Fibroblast of pulmonary artery (primary cell): ENCODE measurements at regions not wholly inside any gene's neighbourhood (a gene's known extent, or its start where the extent isn't known, plus 50 kb on each side); places are given as distances from the start of the nearest gene placed in this dataset.
"Not testable (repeated sequence)": the region's sequence is repeated elsewhere in the genome, so short reads cannot be mapped to it uniquely, and the experiment has no call there.

Experiments used
- DNase-seq: peaks from one replicate; pipeline ENCODE4 v3.0.0-alpha.2; 2010; ENCODE audit warnings: low read depth
- H3K4me3 ChIP-seq: replicated peaks from 2 replicates; pipeline ENCODE4 v1.5.1; 2011; ENCODE audit warnings: low read depth, mild to moderate bottlenecking, control low read depth, low read length, moderate library complexity
- TF ChIP-seq, protein P1 (sequence below): IDR thresholded peaks from 2 replicates; pipeline ENCODE4 v1.5.1; 2011; ENCODE audit warnings: mild to moderate bottlenecking, control low read depth, low read length, inconsistent platforms; ENCODE audit errors: missing control alignments

DNA sequence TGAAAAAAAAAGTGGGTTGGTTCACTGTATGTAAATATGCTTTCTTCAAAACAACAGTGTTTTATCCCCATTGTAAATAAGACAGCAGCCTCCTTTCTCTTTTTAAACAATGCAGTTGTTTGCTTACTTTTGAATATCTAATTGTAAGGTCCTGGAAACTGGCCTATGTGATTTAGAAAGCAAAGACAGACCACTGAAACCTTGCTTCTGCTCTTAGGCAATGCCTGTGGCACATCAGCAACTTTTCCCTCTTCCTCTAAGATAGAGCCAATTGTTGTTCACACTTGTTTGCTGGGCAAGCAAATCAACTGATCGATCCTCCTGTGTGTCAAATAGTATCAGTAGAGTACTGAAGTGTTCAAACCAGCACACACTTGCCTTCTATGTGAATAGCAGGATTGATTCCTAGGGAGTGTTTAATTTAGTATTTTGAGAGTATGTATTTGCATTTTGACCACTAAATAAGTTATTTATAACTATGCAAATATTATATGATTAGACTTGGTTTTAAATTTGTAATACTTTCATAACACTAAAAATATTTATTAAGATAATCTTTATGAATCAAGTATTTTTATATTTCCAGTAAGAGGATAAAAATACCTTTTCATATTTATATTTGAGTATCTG, 55.4 kb upstream of the GRPR start:
- H3K4me3 ChIP-seq: no peak overlapping the region
- no peak for DNase-seq
- TF ChIP-seq, protein P1, sequence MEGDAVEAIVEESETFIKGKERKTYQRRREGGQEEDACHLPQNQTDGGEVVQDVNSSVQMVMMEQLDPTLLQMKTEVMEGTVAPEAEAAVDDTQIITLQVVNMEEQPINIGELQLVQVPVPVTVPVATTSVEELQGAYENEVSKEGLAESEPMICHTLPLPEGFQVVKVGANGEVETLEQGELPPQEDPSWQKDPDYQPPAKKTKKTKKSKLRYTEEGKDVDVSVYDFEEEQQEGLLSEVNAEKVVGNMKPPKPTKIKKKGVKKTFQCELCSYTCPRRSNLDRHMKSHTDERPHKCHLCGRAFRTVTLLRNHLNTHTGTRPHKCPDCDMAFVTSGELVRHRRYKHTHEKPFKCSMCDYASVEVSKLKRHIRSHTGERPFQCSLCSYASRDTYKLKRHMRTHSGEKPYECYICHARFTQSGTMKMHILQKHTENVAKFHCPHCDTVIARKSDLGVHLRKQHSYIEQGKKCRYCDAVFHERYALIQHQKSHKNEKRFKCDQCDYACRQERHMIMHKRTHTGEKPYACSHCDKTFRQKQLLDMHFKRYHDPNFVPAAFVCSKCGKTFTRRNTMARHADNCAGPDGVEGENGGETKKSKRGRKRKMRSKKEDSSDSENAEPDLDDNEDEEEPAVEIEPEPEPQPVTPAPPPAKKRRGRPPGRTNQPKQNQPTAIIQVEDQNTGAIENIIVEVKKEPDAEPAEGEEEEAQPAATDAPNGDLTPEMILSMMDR: no peak

DNA sequence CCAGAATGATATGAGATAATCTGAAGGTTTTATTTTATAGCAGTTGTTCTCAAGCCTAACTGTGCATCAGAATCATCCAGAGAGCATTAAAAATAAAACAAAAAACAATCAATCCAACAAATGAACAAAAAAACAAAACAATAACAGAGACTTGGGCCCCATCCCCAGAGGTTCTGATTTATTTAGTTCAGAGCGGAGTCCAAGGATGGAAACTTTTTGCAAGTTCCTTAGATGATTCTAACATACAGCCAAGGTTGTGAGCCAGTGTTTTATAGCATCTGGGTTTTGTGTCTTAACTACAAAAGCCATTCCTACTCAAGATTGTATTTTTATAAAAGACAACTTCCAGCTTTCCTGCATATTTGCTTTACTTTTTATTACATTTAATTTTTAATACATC, 59.4 kb upstream of the GRPR start:
- TF ChIP-seq, protein P1: no peak
- DNase-seq: no peak

DNA sequence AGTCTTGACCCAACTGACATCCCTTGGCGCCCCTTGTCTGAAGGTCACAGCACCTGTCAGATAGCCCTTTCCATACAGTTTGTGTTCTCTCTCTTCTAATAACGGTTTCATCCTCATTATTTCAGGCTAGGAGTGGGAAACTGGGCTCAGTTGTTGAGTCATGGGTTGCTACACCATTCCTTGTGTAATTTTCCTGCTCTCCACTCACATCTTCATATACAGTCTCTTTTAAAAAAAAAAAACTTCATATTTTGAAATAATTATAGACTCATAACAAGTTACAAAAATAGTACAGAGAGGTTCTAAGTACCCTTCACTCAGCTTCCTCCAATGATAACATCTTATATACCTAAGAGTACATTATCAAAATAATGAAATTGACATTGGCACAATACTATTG, 60.2 kb upstream of the GRPR start:
- DNase-seq: no peak
- TF ChIP-seq, protein P1: no peak
- no peak overlapping the region for H3K4me3 ChIP-seq

More for the DNA sequence above, 59.4 kb upstream of the GRPR start:
- no peak overlapping the region for H3K4me3 ChIP-seq

- no peak for DNase-seq
- H3K4me3 ChIP-seq: no peak overlapping the region
- TF ChIP-seq, protein P1: no peak
Measured at GRCh38 chrX:16061296-16061695, 62.1 kb upstream of the GRPR start.

DNA sequence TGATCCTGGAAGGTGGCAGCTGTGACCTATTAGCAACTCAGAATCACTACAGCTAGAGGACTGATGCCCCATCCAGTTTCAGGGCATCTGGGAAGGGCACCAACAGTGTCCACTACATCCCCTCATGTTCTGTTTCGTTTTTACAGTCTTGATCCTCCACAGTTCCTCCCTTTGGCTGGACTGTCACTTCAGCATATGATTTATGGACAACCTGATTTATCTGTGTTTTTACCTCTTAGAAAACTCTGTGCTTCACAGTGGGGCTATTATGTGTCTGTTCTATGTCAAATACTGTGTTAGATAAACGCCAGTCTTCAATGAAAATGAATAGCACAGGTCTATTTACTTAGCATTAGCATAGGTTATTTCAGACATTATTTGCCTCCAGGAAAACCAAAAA, 63.1 kb upstream of the GRPR start:
- no peak overlapping the region for H3K4me3 ChIP-seq
- DNase-seq: no peak
- TF ChIP-seq, protein P1: no peak

DNA sequence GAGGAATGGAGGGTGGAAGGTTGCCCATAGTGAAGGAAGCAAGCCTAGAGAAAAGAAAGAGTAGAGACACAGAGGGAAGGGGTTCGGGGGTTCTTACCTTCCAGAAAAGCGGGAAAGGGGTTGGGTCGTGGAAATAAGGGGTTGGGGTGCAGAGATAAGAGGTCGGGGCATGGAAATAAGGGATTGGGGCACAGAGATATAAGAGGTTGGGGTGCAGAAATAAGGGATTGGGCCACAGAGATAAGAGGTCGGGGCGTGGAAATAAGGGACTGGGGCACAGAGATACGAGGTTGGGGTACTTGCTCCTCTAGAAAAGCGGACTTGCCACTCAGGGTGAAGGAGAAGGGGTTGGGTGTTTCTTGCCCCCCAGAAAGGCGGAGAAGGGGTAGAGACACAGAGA, 74.2 kb upstream of the GRPR start:
- H3K4me3 ChIP-seq, DNase-seq: not testable (repeated sequence)

DNA sequence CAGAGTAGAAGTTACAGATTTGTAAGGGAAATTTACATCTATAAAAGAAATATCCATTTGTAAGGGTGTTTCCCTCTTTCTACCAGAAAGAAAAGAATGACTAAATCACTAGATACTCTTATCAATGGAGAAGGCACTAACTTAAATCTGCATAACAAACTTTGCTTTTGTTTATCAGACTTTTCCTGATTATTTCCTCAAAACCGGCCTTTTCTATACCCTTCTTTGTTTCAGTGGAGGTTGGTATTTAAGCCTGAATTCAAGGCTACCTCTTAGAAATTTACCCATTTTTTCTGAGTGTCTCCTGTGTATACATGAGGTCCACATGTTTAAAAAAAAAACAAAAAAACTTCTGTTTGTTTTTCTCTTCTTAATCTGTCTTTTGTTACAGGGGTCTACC, 80.4 kb upstream of the GRPR start:
- no peak for DNase-seq
- H3K4me3 ChIP-seq: no peak overlapping the region
- TF ChIP-seq, protein P1: no peak
